HL-60 (cell line): ENCODE measurements at regions not wholly inside any gene's neighbourhood (a gene's known extent, or its start where the extent isn't known, plus 50 kb on each side); places are given as distances from the start of the nearest gene placed in this dataset.

Experiments
- DNase-seq, 2 experiments: peaks; one replicate each; pipeline ENCODE4 v3.0.0-alpha.2; 2010 to 2020; ENCODE audit warnings: low read depth in 1 of 2, low spot score in 1 of 2
- H3K27ac ChIP-seq: fragments of 250-450 bp; sonication (Bioruptor Pico); replicated peaks from 2 replicates; pipeline ENCODE4 v1.5.1; 2020; ENCODE audit warnings: mild to moderate bottlenecking, moderate library complexity
- H3K27me3 ChIP-seq: fragments of 250-450 bp; sonication (Bioruptor Pico); 2 replicates; pipeline ENCODE4 v1.5.1; 2021; ENCODE audit warnings: mild to moderate bottlenecking, moderate library complexity; ENCODE audit not compliant: insufficient read depth, poor library complexity, severe bottlenecking
- H3K4me3 ChIP-seq: replicated peaks from 2 replicates; pipeline ENCODE4 v1.5.1; 2011; ENCODE audit warnings: mild to moderate bottlenecking, control low read depth, low read length; ENCODE audit not compliant: insufficient read depth
- GABPA ChIP-seq: IDR thresholded peaks from 2 replicates; pipeline ENCODE4 v1.6.1; 2012; ENCODE audit warnings: low read depth
- POLR2AphosphoS5 ChIP-seq: IDR thresholded peaks from 2 replicates; pipeline ENCODE4 v1.6.1; 2012; ENCODE audit warnings: low read depth
- REST ChIP-seq: IDR thresholded peaks from 2 replicates; pipeline ENCODE4 v1.6.1; 2012; ENCODE audit warnings: low read depth; ENCODE audit not compliant: insufficient replicate concordance
- SPI1 ChIP-seq: IDR thresholded peaks from 2 replicates; pipeline ENCODE4 v1.6.1; 2012; ENCODE audit warnings: low read depth, mild to moderate bottlenecking, borderline replicate concordance
- TF ChIP-seq, protein P1 (sequence below): IDR thresholded peaks from one replicate; pipeline ENCODE4 v1.5.1; 2011; ENCODE audit warnings: low read length, control low read depth, inconsistent platforms; ENCODE audit not compliant: insufficient read depth

DNA sequence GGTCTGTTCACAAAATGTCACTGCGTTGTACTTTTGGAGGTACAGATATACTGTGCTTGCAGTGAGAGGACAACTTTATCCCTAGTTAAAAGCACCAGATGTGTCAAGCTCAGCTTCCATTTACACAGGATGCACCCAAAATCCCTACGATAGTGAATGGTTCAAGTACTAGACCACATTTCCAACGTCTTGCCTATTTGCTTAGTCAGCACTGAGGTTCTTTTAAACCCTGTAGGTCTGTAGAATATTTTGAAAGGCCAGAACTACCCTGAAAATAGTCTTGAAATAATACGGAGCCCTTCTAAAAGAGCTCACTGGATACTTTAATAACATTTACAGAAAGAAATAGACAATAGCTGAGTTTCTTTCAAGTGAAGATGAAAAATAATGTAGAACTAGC lies 466.1 kb downstream of the FUT8 start:
- Histone ChIP-seq H3K27me3 (no peaks in the 10 kb centered on the region), H3K27ac (no peak overlapping the region)

GRCh38 chr14:65879248-65880009 lies 466.9 kb downstream of the FUT8 start:
- TF ChIP-seq GABPA, result no peak
- TF ChIP-seq SPI1, result peak; percentile 63
- Histone ChIP-seq H3K4me3 (no peak overlapping the region), H3K27ac (no peak overlapping the region), H3K27me3 (no peaks in the 10 kb centered on the region)
- DNase-seq, result peak; percentile 17 to 32

More for the DNA sequence above, 466.1 kb downstream of the FUT8 start:
- TF ChIP-seq REST, result no peak
- no peak for TF ChIP-seq POLR2AphosphoS5
- TF ChIP-seq GABPA, result no peak
- no peak for TF ChIP-seq SPI1
- TF ChIP-seq, protein P1, sequence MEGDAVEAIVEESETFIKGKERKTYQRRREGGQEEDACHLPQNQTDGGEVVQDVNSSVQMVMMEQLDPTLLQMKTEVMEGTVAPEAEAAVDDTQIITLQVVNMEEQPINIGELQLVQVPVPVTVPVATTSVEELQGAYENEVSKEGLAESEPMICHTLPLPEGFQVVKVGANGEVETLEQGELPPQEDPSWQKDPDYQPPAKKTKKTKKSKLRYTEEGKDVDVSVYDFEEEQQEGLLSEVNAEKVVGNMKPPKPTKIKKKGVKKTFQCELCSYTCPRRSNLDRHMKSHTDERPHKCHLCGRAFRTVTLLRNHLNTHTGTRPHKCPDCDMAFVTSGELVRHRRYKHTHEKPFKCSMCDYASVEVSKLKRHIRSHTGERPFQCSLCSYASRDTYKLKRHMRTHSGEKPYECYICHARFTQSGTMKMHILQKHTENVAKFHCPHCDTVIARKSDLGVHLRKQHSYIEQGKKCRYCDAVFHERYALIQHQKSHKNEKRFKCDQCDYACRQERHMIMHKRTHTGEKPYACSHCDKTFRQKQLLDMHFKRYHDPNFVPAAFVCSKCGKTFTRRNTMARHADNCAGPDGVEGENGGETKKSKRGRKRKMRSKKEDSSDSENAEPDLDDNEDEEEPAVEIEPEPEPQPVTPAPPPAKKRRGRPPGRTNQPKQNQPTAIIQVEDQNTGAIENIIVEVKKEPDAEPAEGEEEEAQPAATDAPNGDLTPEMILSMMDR, result no peak
- DNase-seq, result no peak
- no peak overlapping the region for H3K4me3 ChIP-seq

- no peak for DNase-seq
- no peaks in the 10 kb centered on the region for H3K27me3 ChIP-seq
- H3K27ac ChIP-seq, result no peak overlapping the region
- no peak for TF ChIP-seq SPI1
- no peak for TF ChIP-seq POLR2AphosphoS5
- no peak for TF ChIP-seq GABPA
- TF ChIP-seq REST, result no peak
- TF ChIP-seq, protein P1, result no peak
- no peak overlapping the region for H3K4me3 ChIP-seq
Observed at GRCh38 chr14:65880507-65880906, 468.0 kb downstream of the FUT8 start.

GRCh38 chr14:65881642-65882041 lies 469.1 kb downstream of the FUT8 start:
- TF ChIP-seq POLR2AphosphoS5 (no peak), GABPA (no peak), REST (no peak), SPI1 (no peak)
- TF ChIP-seq, protein P1, result no peak
- Histone ChIP-seq H3K27ac (no peak overlapping the region), H3K27me3 (no peaks in the 10 kb centered on the region), H3K4me3 (no peak overlapping the region)
- DNase-seq, result no peak
